Liver (tissue), 8 donors: ENCODE measurements at regions not wholly inside any gene's neighbourhood (a gene's known extent, or its start where the extent isn't known, plus 50 kb on each side); places are given as distances from the start of the nearest gene placed in this dataset.

Source experiments
- DNase-seq: peaks from one replicate; pipeline ENCODE4 v3.0.0-alpha.2; 2017; ENCODE audit warnings: low spot score
- H3K27ac ChIP-seq, 2 donors: one replicate each; pipeline ENCODE4 v1.7.0; 2013; ENCODE audit warnings: inconsistent platforms in 2 of 2, low read length in 2 of 2, control low read depth in 1 of 2, low read depth in 1 of 2, mild to moderate bottlenecking in 1 of 2
- H3K27me3 ChIP-seq, 4 donors: one replicate each; pipeline versions ENCODE4 v1.6.1 to v1.7.0; 2013; ENCODE audit warnings: low read length in 3 of 4, inconsistent platforms in 1 of 4, mild to moderate bottlenecking in 1 of 4, moderate library complexity in 1 of 4; ENCODE audit not compliant: control insufficient read depth in 4 of 4, insufficient read depth in 4 of 4
- H3K36me3 ChIP-seq, 4 donors: one replicate each; pipeline versions ENCODE4 v1.6.1 to v1.7.0; 2013; ENCODE audit warnings: low read length in 3 of 4, mild to moderate bottlenecking in 3 of 4, low read depth in 1 of 4, moderate library complexity in 1 of 4; ENCODE audit not compliant: control insufficient read depth in 4 of 4, insufficient read depth in 3 of 4
- H3K4me1 ChIP-seq, 4 donors: one replicate each; pipeline versions ENCODE4 v1.6.1 to v1.7.0; 2013; ENCODE audit warnings: low read length in 3 of 4, mild to moderate bottlenecking in 3 of 4, moderate library complexity in 1 of 4; ENCODE audit not compliant: control insufficient read depth in 4 of 4, insufficient read depth in 4 of 4
- H3K4me3 ChIP-seq, 3 donors: one replicate each; pipeline versions ENCODE4 v1.6.1 to v1.7.0; 2013; ENCODE audit warnings: low read length in 3 of 3, control low read depth in 1 of 3, low read depth in 1 of 3, mild to moderate bottlenecking in 1 of 3
- H3K9ac ChIP-seq, 2 donors: one replicate each; pipeline ENCODE4 v1.7.0; 2013; ENCODE audit warnings: low read length in 2 of 2, mild to moderate bottlenecking in 2 of 2, moderate library complexity in 2 of 2, control low read depth in 1 of 2, low read depth in 1 of 2
- H3K9me3 ChIP-seq, 4 donors: one replicate each; pipeline versions ENCODE4 v1.6.1 to v1.7.0; 2013; ENCODE audit warnings: low read length in 3 of 4; ENCODE audit not compliant: control insufficient read depth in 4 of 4
- ATF3 ChIP-seq: IDR thresholded peaks from 2 replicates; pipeline ENCODE4 v1.6.1; 2016; ENCODE audit warnings: antibody characterized with exemption
- CTCF ChIP-seq: fragments of 150-350 bp; IDR thresholded peaks from 2 replicates; pipeline ENCODE4 v1.5.1; 2017; ENCODE audit warnings: improper control_type of control experiment, low read depth, low read length; ENCODE audit not compliant: missing input control
- EGR1 ChIP-seq, 2 donors: IDR thresholded peaks; 2 replicates each; pipeline ENCODE4 v1.6.1; 2016 to 2018; ENCODE audit warnings: antibody characterized with exemption in 2 of 2, low read depth in 2 of 2
- FOXA1 ChIP-seq: IDR thresholded peaks from 2 replicates; pipeline ENCODE4 v1.6.1; 2016; ENCODE audit warnings: antibody characterized with exemption
- FOXA2 ChIP-seq: IDR thresholded peaks from 2 replicates; pipeline ENCODE4 v1.6.1; 2016; ENCODE audit warnings: antibody characterized with exemption
- GABPA ChIP-seq, 2 donors: IDR thresholded peaks in 1 of 2; conservative IDR thresholded peaks in 1 of 2; 2 replicates each; pipeline ENCODE4 v1.6.1; 2016; ENCODE audit warnings: antibody characterized with exemption in 2 of 2, mild to moderate bottlenecking in 1 of 2, moderate library complexity in 1 of 2
- HNF4A ChIP-seq, 2 donors: conservative IDR thresholded peaks; 2 replicates each; pipeline ENCODE4 v1.6.1; 2016; ENCODE audit warnings: antibody characterized with exemption in 2 of 2, mild to moderate bottlenecking in 2 of 2
- HNF4G ChIP-seq: IDR thresholded peaks from 2 replicates; pipeline ENCODE4 v1.6.1; 2016; ENCODE audit warnings: antibody characterized with exemption
- MAX ChIP-seq: IDR thresholded peaks from 2 replicates; pipeline ENCODE4 v1.6.1; 2016; ENCODE audit warnings: antibody characterized with exemption
- NR2F2 ChIP-seq: IDR thresholded peaks from 2 replicates; pipeline ENCODE4 v1.6.1; 2016; ENCODE audit warnings: antibody characterized with exemption
- RAD21 ChIP-seq, 2 donors: IDR thresholded peaks; 2 replicates each; pipeline ENCODE4 v1.6.1; 2016; ENCODE audit warnings: antibody characterized with exemption in 2 of 2, mild to moderate bottlenecking in 2 of 2
- REST ChIP-seq: IDR thresholded peaks from 2 replicates; pipeline ENCODE4 v1.6.1; 2016; ENCODE audit warnings: antibody characterized with exemption, mild to moderate bottlenecking
- RXRA ChIP-seq, 2 donors: IDR thresholded peaks; 2 replicates each; pipeline ENCODE4 v1.6.1; 2017 to 2018; ENCODE audit warnings: antibody characterized with exemption in 2 of 2, mild to moderate bottlenecking in 1 of 2
- SP1 ChIP-seq: IDR thresholded peaks from 2 replicates; pipeline ENCODE4 v1.6.1; 2018; ENCODE audit warnings: antibody characterized with exemption, mild to moderate bottlenecking
- TAF1 ChIP-seq: conservative IDR thresholded peaks from 2 replicates; pipeline ENCODE4 v1.6.1; 2016; ENCODE audit warnings: antibody characterized with exemption, mild to moderate bottlenecking
- YY1 ChIP-seq: IDR thresholded peaks from 2 replicates; pipeline ENCODE4 v1.6.1; 2016; ENCODE audit warnings: antibody characterized with exemption, mild to moderate bottlenecking
- ZBTB33 ChIP-seq: IDR thresholded peaks from 2 replicates; pipeline ENCODE4 v1.6.1; 2016; ENCODE audit warnings: antibody characterized with exemption
- WGBS: extraction: QIAGEN DNeasy Blood & Tissue Kit; methylation state at CpG from one replicate; pipeline ENCODE4 v1.1.7; 2013; 5-methylcytosine and 5-hydroxymethylcytosine counted together
- donor health status: healthy.
- donor health status: healthy.
- donor health status: healthy.
- donor health status: healthy.
- donor health status: healthy.

- H3K27ac ChIP-seq, result no peak overlapping the region
- H3K9me3 ChIP-seq, result no peaks in the 10 kb centered on the region
- peaks cover 0 to 3% (median 0%) of the 10 kb centered on the region in 4 donors for H3K27me3 ChIP-seq
- H3K4me1 ChIP-seq, result no peaks in the 10 kb centered on the region
- no peak overlapping the region for H3K4me3 ChIP-seq
- H3K36me3 ChIP-seq, result no peaks in the 10 kb centered on the region
- TF ChIP-seq REST, result no peak
- TF ChIP-seq GABPA (IDR thresholded peaks at IDR 0.05 in 1 of 2, conservative IDR thresholded peaks at IDR 0.05 in 1 of 2), result no peak
- TF ChIP-seq MAX, result no peak
- TF ChIP-seq SP1, result no peak
- no peak for TF ChIP-seq RXRA (IDR thresholded peaks at IDR 0.05)
- no peak for TF ChIP-seq ATF3
- no peak for TF ChIP-seq HNF4A (conservative IDR thresholded peaks at IDR 0.05)
- no peak for TF ChIP-seq NR2F2
- no peak for TF ChIP-seq ZBTB33
- TF ChIP-seq TAF1, result no peak
- no peak for TF ChIP-seq EGR1 (IDR thresholded peaks at IDR 0.05; ENCODE audit: low read depth in 2 of 2)
- no peak for TF ChIP-seq FOXA2
- no peak for TF ChIP-seq YY1
- TF ChIP-seq CTCF, result no peak
- no peak for TF ChIP-seq HNF4G
- TF ChIP-seq FOXA1, result no peak
- 42% methylated on average over 1 of the region's 1 CpG for WGBS
- no peak overlapping the region for H3K9ac ChIP-seq
- DNase-seq, result no peak
Observed at GRCh38 chr4:17293901-17294300, 218.0 kb downstream of the QDPR start.

- Histone ChIP-seq H3K4me1 (no peaks in the 10 kb centered on the region), H3K9me3 (no peaks in the 10 kb centered on the region), H3K4me3 (no peak overlapping the region), H3K27ac (no peak overlapping the region), H3K27me3 (peaks cover 0 to 3% (median 0%) of the 10 kb centered on the region in 4 donors), H3K36me3 (no peaks in the 10 kb centered on the region), H3K9ac (no peak overlapping the region)
- TF ChIP-seq EGR1 (IDR thresholded peaks at IDR 0.05; ENCODE audit: low read depth in 2 of 2) (no peak), GABPA (IDR thresholded peaks at IDR 0.05 in 1 of 2, conservative IDR thresholded peaks at IDR 0.05 in 1 of 2) (no peak), MAX (no peak), YY1 (no peak), ATF3 (no peak), CTCF (no peak), RXRA (IDR thresholded peaks at IDR 0.05) (no peak), ZBTB33 (no peak), HNF4G (no peak), FOXA1 (no peak), NR2F2 (no peak), HNF4A (conservative IDR thresholded peaks at IDR 0.05) (no peak), RAD21 (IDR thresholded peaks at IDR 0.05) (no peak), SP1 (no peak)
- no peak for DNase-seq
- 87% methylated on average over 1 of the region's 1 CpG for WGBS
Observed at GRCh38 chr4:17288151-17288550, 223.7 kb downstream of the QDPR start.
